B cell (primary cell): ENCODE measurements at regions not wholly inside any gene's neighbourhood (a gene's known extent, or its start where the extent isn't known, plus 50 kb on each side); places are given as distances from the start of the nearest gene placed in this dataset.

Experiments used
- CTCF ChIP-seq: fragments of 200-600 bp; IDR thresholded peaks from one replicate; pipeline ENCODE4 v1.8.0; 2022; ENCODE audit warnings: antibody characterized with exemption, mild to moderate bottlenecking
- EZH2 ChIP-seq: IDR thresholded peaks from 2 replicates; pipeline ENCODE4 v1.6.1; 2012; ENCODE audit warnings: borderline replicate concordance, low read depth, mild to moderate bottlenecking, moderate library complexity, low read length; ENCODE audit not compliant: insufficient read depth, poor library complexity, severe bottlenecking

GRCh38 chr7:31432836-31433340, 81.0 kb upstream of the ITPRID1 start:
- TF ChIP-seq EZH2 (no peak), CTCF (no peak)
